ENCODE measurements at regions not wholly inside any gene's neighbourhood (a gene's known extent, or its start where the extent isn't known, plus 50 kb on each side); places are given as distances from the start of the nearest gene placed in this dataset.

DNA sequence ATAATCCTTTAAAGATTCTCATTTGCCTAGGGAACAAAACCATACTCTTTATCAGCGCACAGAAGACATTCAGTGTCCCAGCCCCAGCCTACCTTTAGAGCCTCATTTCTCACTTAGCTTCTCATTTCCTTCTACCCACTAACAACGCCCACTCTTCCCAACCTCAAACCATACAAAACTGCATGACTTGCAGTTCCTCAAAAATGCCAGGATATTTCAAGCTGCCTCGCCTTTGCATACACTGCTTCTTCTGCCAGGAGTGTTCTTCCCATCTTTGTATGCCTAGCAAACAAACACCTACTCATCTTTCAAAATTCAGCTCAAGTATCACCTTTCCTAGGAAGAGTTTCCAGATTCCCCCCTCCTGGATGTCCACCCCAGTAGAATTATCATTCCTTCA lies 129.9 kb upstream of the ADGRL3 start:
- no peak overlapping the region for H3K4me3 ChIP-seq
- no peak overlapping the region for H3K4me2 ChIP-seq
- TF ChIP-seq, protein P1, sequence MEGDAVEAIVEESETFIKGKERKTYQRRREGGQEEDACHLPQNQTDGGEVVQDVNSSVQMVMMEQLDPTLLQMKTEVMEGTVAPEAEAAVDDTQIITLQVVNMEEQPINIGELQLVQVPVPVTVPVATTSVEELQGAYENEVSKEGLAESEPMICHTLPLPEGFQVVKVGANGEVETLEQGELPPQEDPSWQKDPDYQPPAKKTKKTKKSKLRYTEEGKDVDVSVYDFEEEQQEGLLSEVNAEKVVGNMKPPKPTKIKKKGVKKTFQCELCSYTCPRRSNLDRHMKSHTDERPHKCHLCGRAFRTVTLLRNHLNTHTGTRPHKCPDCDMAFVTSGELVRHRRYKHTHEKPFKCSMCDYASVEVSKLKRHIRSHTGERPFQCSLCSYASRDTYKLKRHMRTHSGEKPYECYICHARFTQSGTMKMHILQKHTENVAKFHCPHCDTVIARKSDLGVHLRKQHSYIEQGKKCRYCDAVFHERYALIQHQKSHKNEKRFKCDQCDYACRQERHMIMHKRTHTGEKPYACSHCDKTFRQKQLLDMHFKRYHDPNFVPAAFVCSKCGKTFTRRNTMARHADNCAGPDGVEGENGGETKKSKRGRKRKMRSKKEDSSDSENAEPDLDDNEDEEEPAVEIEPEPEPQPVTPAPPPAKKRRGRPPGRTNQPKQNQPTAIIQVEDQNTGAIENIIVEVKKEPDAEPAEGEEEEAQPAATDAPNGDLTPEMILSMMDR (IDR thresholded peaks at IDR 0.05; ENCODE audit: poor library complexity): no peak
- TF ChIP-seq EZH2phosphoT487 (IDR thresholded peaks at IDR 0.05; ENCODE audit: low read depth, severe bottlenecking, unreplicated experiment): no peak
- no peak for TF ChIP-seq EZH2 (IDR thresholded peaks at IDR 0.05; ENCODE audit: borderline replicate concordance)
- DNase-seq (ENCODE audit: low spot score): no peak
- no peaks in the 10 kb centered on the region for H3K27me3 ChIP-seq
- H3K9me3 ChIP-seq (ENCODE audit: low read depth): no peaks in the 10 kb centered on the region
- no peaks in the 10 kb centered on the region for H4K20me1 ChIP-seq (ENCODE audit: insufficient read depth, poor library complexity, severe bottlenecking)
- no peaks in the 10 kb centered on the region for H3K36me3 ChIP-seq (replicated peaks; ENCODE audit: insufficient read depth, low read depth)
- no peaks in the 10 kb centered on the region for H3K79me2 ChIP-seq
- H2AFZ ChIP-seq: no peak overlapping the region
- no peak overlapping the region for H3K27ac ChIP-seq
- H3K9me2 ChIP-seq (replicated peaks; ENCODE audit: insufficient read depth): no peaks in the 10 kb centered on the region
- no peaks in the 10 kb centered on the region for H3K4me1 ChIP-seq (ENCODE audit: insufficient read depth)
- 94% methylated on average over 3 of the region's 3 CpGs for WGBS (ENCODE audit: low lambda C conversion rate, missing lambda C conversion rate)

DNA sequence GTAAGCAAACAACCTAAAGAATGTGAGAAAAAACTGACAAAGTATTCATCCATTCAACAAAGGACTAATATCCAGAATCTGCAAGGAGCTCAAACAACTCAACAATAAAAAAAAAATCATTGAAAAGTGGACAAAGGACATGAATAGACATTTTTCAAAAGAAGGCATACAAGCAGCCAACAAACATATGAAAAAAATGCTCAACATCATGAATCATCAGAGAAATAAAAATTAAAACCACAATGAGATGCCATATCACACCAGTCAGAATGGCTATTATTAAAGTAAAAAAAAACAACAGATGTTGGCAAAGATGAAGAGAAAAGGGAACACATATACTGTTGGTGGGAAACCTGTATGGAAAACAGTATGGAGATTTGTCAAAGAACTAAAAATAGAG lies 120.7 kb upstream of the ADGRL3 start:
- Histone ChIP-seq H4K20me1 (ENCODE audit: insufficient read depth, poor library complexity, severe bottlenecking) (no peaks in the 10 kb centered on the region), H3K4me2 (no peak overlapping the region), H2AFZ (no peak overlapping the region), H3K4me3 (no peak overlapping the region), H3K79me2 (no peaks in the 10 kb centered on the region), H3K27ac (no peak overlapping the region), H3K36me3 (replicated peaks; ENCODE audit: insufficient read depth, low read depth) (no peaks in the 10 kb centered on the region), H3K9me3 (ENCODE audit: low read depth) (no peaks in the 10 kb centered on the region), H3K4me1 (ENCODE audit: insufficient read depth) (no peaks in the 10 kb centered on the region), H3K9me2 (replicated peaks; ENCODE audit: insufficient read depth) (no peaks in the 10 kb centered on the region), H3K27me3 (no peaks in the 10 kb centered on the region)
- TF ChIP-seq, protein P1 (IDR thresholded peaks at IDR 0.05; ENCODE audit: poor library complexity): no peak
- no peak for TF ChIP-seq EZH2 (IDR thresholded peaks at IDR 0.05; ENCODE audit: borderline replicate concordance)
- DNase-seq (ENCODE audit: low spot score): no peak

DNA sequence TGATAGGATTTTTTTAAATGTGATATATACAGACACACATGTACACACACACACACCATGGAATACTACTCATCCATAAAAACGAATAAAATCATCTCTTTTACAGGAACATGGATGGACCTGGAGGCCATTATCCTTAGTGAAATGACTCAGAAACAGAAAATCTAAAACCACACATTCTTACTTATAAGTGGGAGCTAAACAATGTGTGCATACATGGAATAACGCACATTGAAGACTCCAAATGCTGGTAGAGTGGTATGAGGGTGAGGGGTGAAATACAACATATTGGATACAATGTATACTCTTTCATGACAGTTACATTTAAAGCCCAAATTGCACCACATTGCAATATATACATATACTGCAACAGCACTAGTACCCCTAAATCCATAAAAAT lies 120.2 kb upstream of the ADGRL3 start:
- no peaks in the 10 kb centered on the region for H3K79me2 ChIP-seq
- H3K4me2 ChIP-seq: no peak overlapping the region
- H3K9me3 ChIP-seq (ENCODE audit: low read depth): no peaks in the 10 kb centered on the region
- no peaks in the 10 kb centered on the region for H3K9me2 ChIP-seq (replicated peaks; ENCODE audit: insufficient read depth)
- H4K20me1 ChIP-seq (ENCODE audit: insufficient read depth, poor library complexity, severe bottlenecking): no peaks in the 10 kb centered on the region
- no peak overlapping the region for H3K4me3 ChIP-seq
- no peaks in the 10 kb centered on the region for H3K4me1 ChIP-seq (ENCODE audit: insufficient read depth)
- DNase-seq (ENCODE audit: low spot score): no peak
- no peaks in the 10 kb centered on the region for H3K27me3 ChIP-seq
- no peaks in the 10 kb centered on the region for H3K36me3 ChIP-seq (replicated peaks; ENCODE audit: insufficient read depth, low read depth)
- 90% methylated on average over 2 of the region's 2 CpGs for WGBS (ENCODE audit: low lambda C conversion rate, missing lambda C conversion rate)
- H3K27ac ChIP-seq: no peak overlapping the region
- TF ChIP-seq EZH2phosphoT487 (IDR thresholded peaks at IDR 0.05; ENCODE audit: low read depth, severe bottlenecking, unreplicated experiment): no peak
- TF ChIP-seq, protein P1 (IDR thresholded peaks at IDR 0.05; ENCODE audit: poor library complexity): no peak
- TF ChIP-seq EZH2 (IDR thresholded peaks at IDR 0.05; ENCODE audit: borderline replicate concordance): no peak
- no peak overlapping the region for H2AFZ ChIP-seq

DNA sequence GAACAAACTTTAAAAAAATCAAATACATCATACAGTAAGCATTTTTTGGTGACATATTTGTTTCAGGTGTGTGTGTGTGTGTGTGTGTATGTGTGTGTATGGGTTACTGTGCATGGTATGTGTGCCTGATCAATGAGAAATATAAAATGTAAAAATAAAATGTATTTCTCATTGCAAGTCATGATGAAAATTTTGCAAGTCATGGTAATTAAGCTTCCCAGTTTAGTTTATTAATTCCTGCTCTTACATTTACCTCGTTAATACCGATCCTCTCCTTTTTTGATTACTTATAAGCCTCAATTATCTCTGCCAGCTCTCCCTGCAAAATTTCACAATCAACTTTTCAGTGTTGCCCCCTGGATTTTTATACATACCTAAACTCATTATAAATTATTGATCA lies 114.6 kb upstream of the ADGRL3 start:
- H3K27me3 ChIP-seq: no peaks in the 10 kb centered on the region
- H3K4me3 ChIP-seq: no peak overlapping the region
- H3K9me2 ChIP-seq (replicated peaks; ENCODE audit: insufficient read depth): no peaks in the 10 kb centered on the region
- no peak overlapping the region for H2AFZ ChIP-seq
- H3K27ac ChIP-seq: no peak overlapping the region
- no peaks in the 10 kb centered on the region for H3K4me1 ChIP-seq (ENCODE audit: insufficient read depth)
- TF ChIP-seq, protein P1 (IDR thresholded peaks at IDR 0.05; ENCODE audit: poor library complexity): no peak
- TF ChIP-seq EZH2phosphoT487 (IDR thresholded peaks at IDR 0.05; ENCODE audit: low read depth, severe bottlenecking, unreplicated experiment) (no peak), EZH2 (IDR thresholded peaks at IDR 0.05; ENCODE audit: borderline replicate concordance) (no peak)
- WGBS (ENCODE audit: low lambda C conversion rate, missing lambda C conversion rate): 95% methylated on average over 2 of the region's 2 CpGs
- no peaks in the 10 kb centered on the region for H3K79me2 ChIP-seq
- no peak for DNase-seq (ENCODE audit: low spot score)
- no peaks in the 10 kb centered on the region for H4K20me1 ChIP-seq (ENCODE audit: insufficient read depth, poor library complexity, severe bottlenecking)
- no peaks in the 10 kb centered on the region for H3K36me3 ChIP-seq (replicated peaks; ENCODE audit: insufficient read depth, low read depth)
- H3K4me2 ChIP-seq: no peak overlapping the region
- H3K9me3 ChIP-seq (ENCODE audit: low read depth): no peaks in the 10 kb centered on the region

All from hepatocyte (in vitro differentiated cells).